H1 (cell line): ENCODE measurements at regions not wholly inside any gene's neighbourhood (a gene's known extent, or its start where the extent isn't known, plus 50 kb on each side); places are given as distances from the start of the nearest gene placed in this dataset.

Source experiments
- CTCF ChIA-PET: fragments of 300-600 bp; sonication (Branson Sonifier 250); formaldehyde crosslinking; loops from one replicate; lab custom pipeline; 2021; ENCODE audit not compliant: partially characterized antibody; lab: Charles Lee
- POLR2A ChIA-PET: fragments of 300-600 bp; sonication (Branson Sonifier 250); formaldehyde crosslinking; loops from one replicate; lab custom pipeline; 2021; ENCODE audit warnings: inconsistent platforms; ENCODE audit not compliant: partially characterized antibody; lab: Charles Lee
- DNase-seq, 2 experiments: peaks; one replicate each; pipeline versions ENCODE4 v3.0.0 to v3.0.0-alpha.2; 2010 to 2022; ENCODE audit warnings: low spot score in 2 of 2, low read depth in 1 of 2, mixed read lengths in 1 of 2
- FAIRE-seq: peaks from 2 replicates; lab custom pipeline; 2011; peaks lifted over from hg19 to GRCh38; lab: Jason Lieb, UNC
- H2AFZ ChIP-seq: 2 replicates; pipeline ENCODE4 v1.8.1; 2012; ENCODE audit warnings: low read length, inconsistent platforms
- H2AK5ac ChIP-seq: 2 replicates; pipeline ENCODE4 v1.6.1; 2013; ENCODE audit warnings: low read depth, low read length
- H2BK120ac ChIP-seq: replicated peaks from 2 replicates; pipeline ENCODE3; 2013; ENCODE audit warnings: low read depth, low read length, inconsistent platforms
- H2BK12ac ChIP-seq: 2 replicates; pipeline ENCODE4 v1.6.1; 2013; ENCODE audit warnings: low read depth, low read length
- H2BK15ac ChIP-seq: 2 replicates; pipeline ENCODE4 v1.6.1; 2013; ENCODE audit warnings: low read length
- H2BK20ac ChIP-seq: 2 replicates; pipeline ENCODE4 v1.6.1; 2013; ENCODE audit warnings: low read length
- H2BK5ac ChIP-seq: 2 replicates; pipeline ENCODE4 v1.6.1; 2013; ENCODE audit warnings: low read depth, low read length
- H3K14ac ChIP-seq: 2 replicates; pipeline ENCODE4 v1.6.1; 2013; ENCODE audit warnings: inconsistent platforms; ENCODE audit not compliant: insufficient read length
- H3K18ac ChIP-seq: 2 replicates; pipeline ENCODE4 v1.6.1; 2013; ENCODE audit warnings: low read length; ENCODE audit errors: extremely low read depth
- H3K23ac ChIP-seq: 2 replicates; pipeline ENCODE4 v1.6.1; 2013; ENCODE audit warnings: inconsistent platforms; ENCODE audit not compliant: insufficient read length
- H3K23me2 ChIP-seq: 2 replicates; pipeline ENCODE4 v1.6.1; 2013; ENCODE audit warnings: low read depth, low read length
- H3K27ac ChIP-seq: 2 replicates; pipeline ENCODE4 v1.6.1; 2011; ENCODE audit warnings: low read depth, low read length, inconsistent platforms
- H3K27me3 ChIP-seq, 4 experiments: replicated peaks in 1 of 4; 1 replicate in 1 of 4; 2 replicates in 3 of 4; pipeline versions ENCODE4 v1.6.1 to v1.8.1; 2011 to 2013; ENCODE audit warnings: low read length in 3 of 4, mild to moderate bottlenecking in 3 of 4, inconsistent platforms in 2 of 4, mixed read lengths in 2 of 4, moderate library complexity in 1 of 4; ENCODE audit not compliant: control insufficient read depth in 3 of 4, insufficient read depth in 3 of 4; ENCODE audit errors: extremely low read depth in 1 of 4
- H3K36me3 ChIP-seq, 4 experiments: 2 replicates each; pipeline versions ENCODE4 v1.6.1 to v1.8.1; 2011 to 2013; ENCODE audit warnings: mild to moderate bottlenecking in 4 of 4, low read length in 3 of 4, moderate library complexity in 2 of 4, control low read depth in 1 of 4, inconsistent platforms in 1 of 4; ENCODE audit not compliant: insufficient read depth in 4 of 4, control insufficient read depth in 2 of 4
- H3K4ac ChIP-seq: replicated peaks from 2 replicates; pipeline ENCODE3; 2013; ENCODE audit warnings: low read length, low read depth, mixed read lengths, inconsistent platforms; ENCODE audit not compliant: insufficient read length
- H3K4me1 ChIP-seq, 4 experiments: replicated peaks in 1 of 4; 1 replicate in 1 of 4; 2 replicates in 3 of 4; pipeline versions ENCODE4 v1.6.1 to v1.8.1; 2011 to 2013; ENCODE audit warnings: low read length in 3 of 4, inconsistent platforms in 2 of 4, mixed read lengths in 1 of 4; ENCODE audit not compliant: insufficient read depth in 4 of 4, control insufficient read depth in 3 of 4
- H3K4me2 ChIP-seq, 2 experiments: 2 replicates each; pipeline versions ENCODE4 v1.6.1 to v1.8.1; 2011 to 2013; ENCODE audit warnings: low read depth in 2 of 2, low read length in 2 of 2, control low read depth in 1 of 2, inconsistent platforms in 1 of 2, mild to moderate bottlenecking in 1 of 2; ENCODE audit not compliant: insufficient read depth in 1 of 2
- H3K4me3 ChIP-seq, 4 experiments: fragments of 200-600, 300-600 bp in 1 of 4; sonication (generic), shearing (Covaris generic), sonication (Bioruptor Twin) in 1 of 4; 2 replicates each; pipeline versions ENCODE4 v1.5.1 to v1.8.1; 2011 to 2016; ENCODE audit warnings: low read length in 4 of 4, low read depth in 3 of 4, control low read depth in 2 of 4, inconsistent platforms in 2 of 4, mild to moderate bottlenecking in 2 of 4, mixed read lengths in 1 of 4, moderate library complexity in 1 of 4; ENCODE audit not compliant: insufficient read depth in 2 of 4; ENCODE audit errors: extremely low read depth in 1 of 4
- H3K56ac ChIP-seq: replicated peaks from 2 replicates; pipeline ENCODE3; 2013; ENCODE audit warnings: low read depth, mild to moderate bottlenecking, mixed read lengths, low read length, inconsistent platforms; ENCODE audit not compliant: insufficient read length
- H3K79me1 ChIP-seq: 2 replicates; pipeline ENCODE4 v1.6.1; 2013; ENCODE audit warnings: low read depth, low read length, control low read depth
- H3K79me2 ChIP-seq, 2 experiments: 2 replicates each; pipeline versions ENCODE4 v1.6.1 to v1.8.1; 2012 to 2013; ENCODE audit warnings: low read length in 2 of 2, mild to moderate bottlenecking in 2 of 2, inconsistent platforms in 1 of 2; ENCODE audit not compliant: insufficient read depth in 2 of 2, control insufficient read depth in 1 of 2
- H3K9ac ChIP-seq, 4 experiments: replicated peaks in 1 of 4; 1 replicate in 1 of 4; 2 replicates in 3 of 4; pipeline versions ENCODE4 v1.6.1 to v1.8.1; 2011 to 2013; ENCODE audit warnings: low read depth in 3 of 4, low read length in 3 of 4, control low read depth in 2 of 4, mild to moderate bottlenecking in 2 of 4, moderate library complexity in 2 of 4, inconsistent platforms in 1 of 4; ENCODE audit errors: extremely low read depth in 1 of 4
- H3K9me3 ChIP-seq, 2 experiments: 2 replicates each; pipeline versions ENCODE4 v1.6.1 to v1.8.1; 2012 to 2013; ENCODE audit warnings: mild to moderate bottlenecking in 2 of 2, moderate library complexity in 2 of 2, control low read depth in 1 of 2, inconsistent platforms in 1 of 2, low read depth in 1 of 2, low read length in 1 of 2, mixed read lengths in 1 of 2; ENCODE audit not compliant: insufficient read depth in 2 of 2
- H4K20me1 ChIP-seq, 2 experiments: replicated peaks in 1 of 2; 2 replicates each; pipeline versions ENCODE3 to v1.8.1; 2011 to 2013; ENCODE audit warnings: inconsistent platforms in 2 of 2, low read length in 2 of 2, mild to moderate bottlenecking in 1 of 2; ENCODE audit not compliant: insufficient read depth in 2 of 2, control insufficient read depth in 1 of 2
- H4K5ac ChIP-seq: 2 replicates; pipeline ENCODE4 v1.6.1; 2013; ENCODE audit warnings: low read length, low read depth, mixed read lengths, inconsistent platforms; ENCODE audit not compliant: insufficient read length
- H4K8ac ChIP-seq: 2 replicates; pipeline ENCODE4 v1.8.0; 2013; ENCODE audit warnings: mild to moderate bottlenecking, moderate library complexity, low read length, inconsistent platforms; ENCODE audit not compliant: insufficient read depth; ENCODE audit errors: extremely low read depth
- H4K91ac ChIP-seq: replicated peaks from 2 replicates; pipeline ENCODE3; 2013; ENCODE audit warnings: low read length, mixed read lengths, inconsistent platforms; ENCODE audit not compliant: insufficient read length
- ASH2L ChIP-seq: fragments of 200-600, 300-600 bp; sonication (generic); IDR thresholded peaks from one replicate; pipeline ENCODE4 v1.7.1; 2017; ENCODE audit warnings: low read length
- ATF2 ChIP-seq: IDR thresholded peaks from 2 replicates; pipeline ENCODE4 v1.6.1; 2012; ENCODE audit warnings: low read length, inconsistent platforms
- BRCA1 ChIP-seq: IDR thresholded peaks from 2 replicates; pipeline ENCODE4 v1.6.1; 2012; ENCODE audit warnings: low read depth, low read length, improper control_type of control experiment
- CBX8 ChIP-seq: fragments of 300-800, 300-1000 bp; sonication (generic); IDR thresholded peaks from 2 replicates; pipeline ENCODE4 v1.7.1; 2016; ENCODE audit warnings: low read depth, low read length, borderline replicate concordance
- CHD1 ChIP-seq: IDR thresholded peaks from 2 replicates; pipeline ENCODE4 v1.6.1; 2012; ENCODE audit warnings: low read depth, low read length, improper control_type of control experiment
- MAFK ChIP-seq: IDR thresholded peaks from 2 replicates; pipeline ENCODE4 v1.6.1; 2012; ENCODE audit warnings: low read depth, mild to moderate bottlenecking, improper control_type of control experiment, low read length
- POLR2A ChIP-seq, 2 experiments: IDR thresholded peaks; 1 replicate in 1 of 2; 2 replicates in 1 of 2; pipeline ENCODE4 v1.6.1; 2011; ENCODE audit warnings: low read depth in 2 of 2, low read length in 2 of 2, mild to moderate bottlenecking in 2 of 2; ENCODE audit errors: control extremely low read depth in 1 of 2
- POU5F1 ChIP-seq: IDR thresholded peaks from 2 replicates; pipeline ENCODE4 v1.6.1; 2011; ENCODE audit warnings: low read depth, mild to moderate bottlenecking, low read length, moderate library complexity
- RAD21 ChIP-seq, 2 experiments: IDR thresholded peaks in 1 of 2; conservative IDR thresholded peaks in 1 of 2; 2 replicates each; pipeline ENCODE4 v1.6.1; 2011; ENCODE audit warnings: low read depth in 2 of 2, low read length in 2 of 2, improper control_type of control experiment in 1 of 2, inconsistent platforms in 1 of 2, mild to moderate bottlenecking in 1 of 2, moderate library complexity in 1 of 2
- RBBP5 ChIP-seq: IDR thresholded peaks from 2 replicates; pipeline ENCODE4 v1.7.1; 2012; ENCODE audit warnings: low read depth, mild to moderate bottlenecking, inconsistent platforms, low read length, moderate library complexity, borderline replicate concordance
- RFX5 ChIP-seq: IDR thresholded peaks from 2 replicates; pipeline ENCODE4 v1.6.1; 2011; ENCODE audit warnings: low read depth, low read length, improper control_type of control experiment, borderline replicate concordance
- SIRT6 ChIP-seq: IDR thresholded peaks from one replicate; pipeline ENCODE4 v1.7.1; 2012; ENCODE audit warnings: low read length, inconsistent platforms
- TAF1 ChIP-seq: IDR thresholded peaks from 2 replicates; pipeline ENCODE4 v1.6.1; 2011; ENCODE audit warnings: mild to moderate bottlenecking, low read depth, low read length
- TAF7 ChIP-seq: optimal IDR thresholded peaks from 2 replicates; pipeline ENCODE3; 2011; ENCODE audit warnings: low read depth, mild to moderate bottlenecking, inconsistent platforms, low read length, moderate library complexity, borderline replicate concordance
- YY1 ChIP-seq: IDR thresholded peaks from 2 replicates; pipeline ENCODE4 v1.6.1; 2011; ENCODE audit warnings: low read depth, mild to moderate bottlenecking, low read length
- WGBS, 2 experiments: shearing (Covaris generic) in 1 of 2; methylation state at CpG; one replicate each; pipeline versions ENCODE4 v1.1.6 to v1.1.7; 2013 to 2015; ENCODE audit warnings: low lambda C conversion rate in 2 of 2, mixed read lengths in 2 of 2, inconsistent platforms in 1 of 2, low coverage in 1 of 2, missing lambda C conversion rate in 1 of 2; ENCODE audit not compliant: insufficient replicate concordance in 2 of 2, insufficient coverage in 1 of 2, insufficient read length in 1 of 2; ENCODE audit errors: extremely low coverage in 1 of 2, missing lambda C conversion rate in 1 of 2; 5-methylcytosine and 5-hydroxymethylcytosine counted together

GRCh38 chr1:213486488-213486887 is 435.4 kb downstream of the RPS6KC1 start:
- H3K4me3 ChIP-seq: no peak overlapping the region
- DNase-seq: no peak
- CTCF ChIA-PET: interaction anchor here (0.7 to 1.2 kb wide), 2 partner anchors 11 to 108 kb away, joined by 3 to 6 read pairs; no protein-coding TSS in a partner anchor
- 55% methylated on average over 3 of the region's 3 CpGs; no CpG with 5 or more reads in 1 of the 2 experiments for WGBS, 2 experiments
- H2BK5ac ChIP-seq: no peak overlapping the region
- no peaks in the 10 kb centered on the region; a peak in 1 of 4 replicates for H3K79me2 ChIP-seq
- no peak overlapping the region for H2BK120ac ChIP-seq
- H4K5ac ChIP-seq: no peak overlapping the region
- no peak overlapping the region for H2AK5ac ChIP-seq
- H3K14ac ChIP-seq: no peak overlapping the region
- H3K4me2 ChIP-seq: no peak overlapping the region
- H2AFZ ChIP-seq: no peak overlapping the region
- no peaks in the 10 kb centered on the region for H3K27me3 ChIP-seq
- no peak for FAIRE-seq
- H2BK12ac ChIP-seq: no peak overlapping the region
- no peak overlapping the region for H3K18ac ChIP-seq
- H3K4me1 ChIP-seq: no peaks in the 10 kb centered on the region
- no peak overlapping the region for H2BK15ac ChIP-seq
- no peak overlapping the region for H3K4ac ChIP-seq
- H3K23me2 ChIP-seq: no peaks in the 10 kb centered on the region
- H4K20me1 ChIP-seq: no peaks in the 10 kb centered on the region
- POLR2A ChIA-PET: no interaction called here
- no peak overlapping the region for H4K91ac ChIP-seq
- no peaks in the 10 kb centered on the region for H3K79me1 ChIP-seq
- H3K9ac ChIP-seq: no peak overlapping the region
- H3K23ac ChIP-seq: no peak overlapping the region
- no peak overlapping the region for H3K27ac ChIP-seq
- no peaks in the 10 kb centered on the region for H3K36me3 ChIP-seq
- H2BK20ac ChIP-seq: no peak overlapping the region
- no peak overlapping the region for H3K56ac ChIP-seq
- no peak overlapping the region for H4K8ac ChIP-seq
- H3K9me3 ChIP-seq: no peaks in the 10 kb centered on the region
- TF ChIP-seq RBBP5 (no peak), YY1 (no peak), ATF2 (no peak), TAF1 (no peak), CHD1 (no peak), RAD21 (IDR thresholded peaks at IDR 0.05 in 1 of 2, conservative IDR thresholded peaks at IDR 0.05 in 1 of 2; ENCODE audit: low read depth in 2 of 2, low read length in 2 of 2) (no peak), MAFK (no peak), POLR2A (IDR thresholded peaks at IDR 0.05; ENCODE audit: control extremely low read depth in 1 of 2, low read depth in 2 of 2, low read length in 2 of 2) (no peak), CBX8 (no peak), ASH2L (no peak), POU5F1 (no peak), BRCA1 (no peak), SIRT6 (no peak), TAF7 (no peak), RFX5 (no peak)
